SK-N-MC (cell line): ENCODE measurements at regions not wholly inside any gene's neighbourhood (a gene's known extent, or its start where the extent isn't known, plus 50 kb on each side); places are given as distances from the start of the nearest gene placed in this dataset.

Source experiments
- EZH2 ChIP-seq: fragments of 200-600 bp; sonication (generic); IDR thresholded peaks from one replicate; pipeline ENCODE4 v1.6.1; 2017; ENCODE audit warnings: antibody characterized with exemption
- POLR2AphosphoS5 ChIP-seq: IDR thresholded peaks from 2 replicates; pipeline ENCODE4 v1.6.1; 2012; ENCODE audit warnings: mild to moderate bottlenecking, low read depth, low read length, borderline replicate concordance

DNA sequence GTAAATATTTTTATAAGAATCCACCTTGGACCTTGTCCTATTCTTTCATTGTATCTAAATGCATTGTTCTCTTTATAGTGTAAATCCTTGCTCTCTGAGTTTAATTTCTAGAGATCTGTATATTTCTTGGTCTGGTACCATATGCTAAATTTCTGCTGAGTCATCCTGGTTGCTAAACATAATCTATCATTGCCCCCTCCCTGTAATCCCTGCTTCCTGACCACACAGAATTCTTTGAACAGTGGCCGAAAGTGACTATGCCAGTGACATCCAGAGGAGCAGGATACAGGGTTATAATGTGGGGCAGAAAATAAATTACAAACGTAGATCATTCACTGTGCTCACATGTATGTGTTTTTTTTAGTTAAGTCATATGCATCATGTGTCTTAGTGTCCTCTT lies 143.1 kb downstream of the DIPK2A start:
- TF ChIP-seq EZH2 (no peak), POLR2AphosphoS5 (no peak)
